HepG2 (cell line): ENCODE measurements at regions not wholly inside any gene's neighbourhood (a gene's known extent, or its start where the extent isn't known, plus 50 kb on each side); places are given as distances from the start of the nearest gene placed in this dataset.

Experiments
- HDAC6 ChIP-seq: fragments of 200-600 bp; sonication (generic); IDR thresholded peaks from 2 replicates; pipeline ENCODE4 v1.7.0; 2017; ENCODE audit warnings: mild to moderate bottlenecking, antibody characterized with exemption, low read length, low read depth
- PHF20 ChIP-seq: sonication (generic); formaldehyde crosslinking; IDR thresholded peaks from 2 replicates; pipeline ENCODE4 v1.5.0; 2020; ENCODE audit warnings: mild to moderate bottlenecking, missing genetic modification reagents
- TFDP2 ChIP-seq: sonication (generic); formaldehyde crosslinking; IDR thresholded peaks from 2 replicates; pipeline ENCODE4 v1.4.0; 2020; ENCODE audit warnings: missing genetic modification reagents
- TF ChIP-seq, protein P1 (sequence below): sonication (generic); formaldehyde crosslinking; IDR thresholded peaks from 2 replicates; pipeline ENCODE4 v1.5.0; 2020; ENCODE audit warnings: mild to moderate bottlenecking, missing genetic modification reagents, moderate library complexity

- TF ChIP-seq, protein P1, sequence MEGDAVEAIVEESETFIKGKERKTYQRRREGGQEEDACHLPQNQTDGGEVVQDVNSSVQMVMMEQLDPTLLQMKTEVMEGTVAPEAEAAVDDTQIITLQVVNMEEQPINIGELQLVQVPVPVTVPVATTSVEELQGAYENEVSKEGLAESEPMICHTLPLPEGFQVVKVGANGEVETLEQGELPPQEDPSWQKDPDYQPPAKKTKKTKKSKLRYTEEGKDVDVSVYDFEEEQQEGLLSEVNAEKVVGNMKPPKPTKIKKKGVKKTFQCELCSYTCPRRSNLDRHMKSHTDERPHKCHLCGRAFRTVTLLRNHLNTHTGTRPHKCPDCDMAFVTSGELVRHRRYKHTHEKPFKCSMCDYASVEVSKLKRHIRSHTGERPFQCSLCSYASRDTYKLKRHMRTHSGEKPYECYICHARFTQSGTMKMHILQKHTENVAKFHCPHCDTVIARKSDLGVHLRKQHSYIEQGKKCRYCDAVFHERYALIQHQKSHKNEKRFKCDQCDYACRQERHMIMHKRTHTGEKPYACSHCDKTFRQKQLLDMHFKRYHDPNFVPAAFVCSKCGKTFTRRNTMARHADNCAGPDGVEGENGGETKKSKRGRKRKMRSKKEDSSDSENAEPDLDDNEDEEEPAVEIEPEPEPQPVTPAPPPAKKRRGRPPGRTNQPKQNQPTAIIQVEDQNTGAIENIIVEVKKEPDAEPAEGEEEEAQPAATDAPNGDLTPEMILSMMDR (CRISPR knock-in tag): no peak
- TF ChIP-seq PHF20 (CRISPR knock-in tag): no peak
- no peak for TF ChIP-seq TFDP2 (CRISPR knock-in tag)
- TF ChIP-seq HDAC6: no peak
Measured at GRCh38 chr19:29378543-29379080, 147.2 kb upstream of the VSTM2B start.
